ENCODE measurements at regions not wholly inside any gene's neighbourhood (a gene's known extent, or its start where the extent isn't known, plus 50 kb on each side); places are given as distances from the start of the nearest gene placed in this dataset.

DNA sequence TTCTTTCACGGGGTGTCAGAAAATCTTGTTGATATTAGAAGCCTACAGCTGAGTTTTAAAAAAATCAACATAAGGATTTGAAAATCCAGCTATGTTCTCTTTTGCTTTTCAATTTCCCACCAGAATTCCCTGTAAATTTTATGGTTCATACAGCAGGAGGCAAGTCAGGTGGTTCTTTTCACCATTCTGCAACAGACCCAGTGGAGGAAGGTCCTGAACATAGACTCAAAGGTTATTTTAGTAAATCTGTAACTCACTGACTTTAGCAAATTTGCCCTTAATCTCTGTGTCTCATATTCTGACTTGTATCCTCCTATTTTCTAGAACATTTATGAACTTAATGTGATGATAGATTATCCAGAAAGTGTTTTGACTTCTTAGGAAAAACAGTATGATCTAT, 235.4 kb upstream of the E2F7 start:
- no peak for DNase-seq

DNA sequence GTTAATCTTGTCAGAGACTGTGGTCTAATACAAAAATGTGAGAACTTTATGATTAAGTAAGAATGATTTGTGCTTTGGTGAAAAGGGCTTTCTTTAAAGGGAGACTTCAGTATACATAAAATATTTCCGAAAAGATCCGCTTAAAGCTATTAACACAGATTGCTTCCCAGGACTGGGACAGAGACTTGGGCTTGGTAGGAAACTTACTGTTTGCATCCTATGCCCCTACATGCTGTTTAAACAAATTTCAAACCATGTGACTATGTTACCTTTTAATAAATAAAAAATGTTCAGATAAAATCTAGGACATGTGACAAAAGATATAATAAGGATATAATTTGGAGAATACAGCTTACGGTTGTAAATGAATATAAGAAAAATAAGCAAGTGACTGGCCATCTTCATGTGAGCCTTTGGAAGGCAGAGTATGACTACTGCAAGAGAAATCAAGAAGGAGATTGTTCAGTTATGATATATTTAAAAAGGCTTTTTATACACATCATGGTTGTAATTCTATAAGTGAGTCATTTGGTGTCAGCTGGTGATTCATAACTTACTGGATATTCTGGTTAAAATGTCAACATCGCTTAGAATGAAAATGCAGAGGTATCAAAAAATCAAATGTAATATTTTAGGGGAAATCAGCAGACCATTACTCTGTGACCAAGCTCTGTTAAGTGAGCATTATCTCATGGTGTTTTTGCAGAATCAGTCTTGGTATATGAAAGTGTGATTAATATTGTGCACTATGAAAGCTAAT, 234.7 kb upstream of the E2F7 start:
- DNase-seq, result no peak

DNA sequence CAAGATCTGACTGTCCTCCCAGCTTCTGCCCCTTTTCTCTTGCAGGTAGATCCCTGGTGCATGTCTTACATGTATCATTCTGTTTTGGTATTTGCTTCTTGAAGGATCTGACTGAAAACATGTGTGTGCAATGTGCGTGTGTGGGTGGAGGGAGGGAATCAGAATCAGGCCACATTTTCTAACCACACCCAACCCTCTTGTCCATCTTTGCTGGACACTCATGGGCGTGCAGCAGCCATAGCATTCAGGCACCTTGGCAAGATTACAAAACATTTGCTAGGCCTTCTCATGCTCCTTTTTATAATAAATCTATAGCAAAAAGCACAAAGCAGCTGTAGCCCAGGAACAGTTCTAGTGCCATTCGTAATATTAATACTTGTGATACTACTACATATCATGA, 233.6 kb upstream of the E2F7 start:
- DNase-seq, result no peak

DNA sequence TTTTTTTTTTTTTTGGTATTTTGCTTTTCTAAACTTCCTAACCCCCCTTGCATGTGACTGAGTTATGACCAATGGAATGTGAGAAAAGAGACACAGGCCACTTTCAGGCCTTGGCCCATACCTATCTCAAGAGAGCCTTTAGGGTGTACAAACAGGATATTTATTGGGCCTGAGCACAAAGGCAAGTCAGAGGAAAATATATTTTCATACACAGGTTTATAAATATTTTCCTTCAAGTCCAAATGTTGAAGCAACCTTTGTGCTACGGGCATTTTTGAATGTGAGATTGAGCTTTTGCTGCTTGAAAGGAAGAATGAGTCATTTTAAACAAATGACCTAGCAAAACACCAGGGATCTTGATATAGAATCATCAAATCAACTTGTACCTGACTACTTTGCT, 228.6 kb upstream of the E2F7 start:
- no peak for DNase-seq

DNA sequence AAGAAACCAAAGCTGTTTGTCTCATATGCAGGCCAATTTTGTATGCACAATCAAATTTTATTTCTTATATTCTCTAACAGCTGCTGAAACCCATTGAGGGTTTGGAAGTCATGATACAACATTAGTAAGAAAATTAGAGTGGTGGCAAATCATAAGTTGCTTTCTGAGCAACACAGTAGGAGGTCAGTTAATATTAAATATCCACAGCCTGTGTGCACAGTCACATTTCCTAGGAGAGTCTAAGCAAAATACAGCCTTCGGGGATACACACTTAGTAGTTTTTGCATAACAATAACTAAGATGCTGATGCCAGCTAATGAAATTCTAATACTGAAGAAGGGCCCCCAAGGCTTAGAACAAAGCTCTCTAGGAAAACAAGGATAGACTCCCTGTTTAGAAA, 209.6 kb upstream of the E2F7 start:
- no peak for DNase-seq

DNA sequence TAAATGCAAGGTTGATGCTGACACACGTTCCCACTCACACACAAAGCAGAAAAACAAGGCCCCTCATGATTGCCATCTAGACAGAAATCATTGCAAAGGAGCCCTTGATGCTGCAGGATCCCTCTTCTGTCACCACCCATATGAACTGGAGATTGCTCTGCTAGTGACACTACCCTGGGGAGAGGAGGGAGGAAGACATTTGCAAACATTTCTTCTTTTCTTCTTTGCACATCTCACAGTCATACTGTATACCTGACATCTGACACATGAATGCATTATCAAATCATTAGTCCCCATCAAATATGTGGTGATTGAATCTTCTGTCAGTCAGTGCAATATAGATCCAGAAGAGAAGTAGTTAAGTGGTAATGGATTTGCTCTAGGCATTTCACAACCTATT, 208.5 kb upstream of the E2F7 start:
- no peak for DNase-seq

DNA sequence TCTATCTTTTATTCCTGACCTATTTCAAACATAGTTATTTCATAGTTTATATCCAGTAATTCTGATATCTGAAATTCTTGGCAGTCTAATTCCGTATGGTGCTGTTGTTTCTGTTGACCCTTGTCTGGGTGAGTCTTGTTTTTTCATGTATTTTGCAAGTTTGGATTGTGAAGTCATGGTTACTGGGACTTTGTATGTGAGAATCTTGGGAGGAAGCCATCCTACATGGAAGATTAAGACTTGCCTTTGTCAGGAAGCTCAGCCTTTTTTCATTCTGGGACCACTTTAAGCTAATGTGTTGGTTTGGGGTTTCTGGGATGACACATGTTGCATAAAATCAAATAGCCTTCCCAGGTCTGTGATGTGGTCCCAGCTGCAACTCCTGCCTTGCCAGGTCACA, 191.6 kb upstream of the E2F7 start:
- peak in 2 of 58 donors; percentile 1 to 4 for DNase-seq

DNA sequence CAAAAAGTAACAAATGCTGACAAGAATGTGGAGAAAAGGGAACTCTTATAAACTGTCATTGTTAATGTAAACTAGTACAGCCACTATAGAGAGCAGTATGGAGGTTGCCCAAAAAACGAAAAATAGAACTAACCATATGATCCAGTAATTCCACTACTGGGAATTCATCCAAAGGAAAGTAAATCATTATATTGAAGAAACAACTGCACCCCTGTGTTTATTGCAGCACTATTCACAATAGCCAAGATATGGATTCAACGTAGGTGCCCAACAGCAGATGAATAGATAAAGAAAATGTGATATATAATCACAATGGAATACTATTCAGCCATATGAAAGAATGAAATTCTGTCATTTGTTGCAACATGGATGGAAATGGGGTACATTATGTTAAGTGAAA, 188.0 kb upstream of the E2F7 start:
- DNase-seq, result no peak

DNA sequence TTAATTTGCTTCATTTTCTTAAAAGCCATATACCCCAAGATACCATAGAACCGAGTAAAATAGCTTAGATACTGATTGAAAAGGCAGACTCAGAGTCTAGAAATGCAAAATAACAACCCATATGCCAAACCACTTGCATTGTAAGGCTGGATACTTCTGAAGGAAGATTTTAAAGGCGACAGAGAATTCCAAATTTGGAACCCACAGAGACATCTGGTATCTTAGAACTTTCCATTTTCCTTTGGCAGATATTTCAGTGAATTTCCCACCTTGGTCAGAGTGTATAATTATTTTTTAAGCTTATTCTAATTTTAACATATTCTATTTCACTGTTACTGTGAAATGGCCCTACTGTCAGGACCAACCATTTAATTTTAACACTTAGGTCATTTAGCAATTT, 186.4 kb upstream of the E2F7 start:
- peak in 2 of 58 donors; percentile 7 to 33 for DNase-seq

DNA sequence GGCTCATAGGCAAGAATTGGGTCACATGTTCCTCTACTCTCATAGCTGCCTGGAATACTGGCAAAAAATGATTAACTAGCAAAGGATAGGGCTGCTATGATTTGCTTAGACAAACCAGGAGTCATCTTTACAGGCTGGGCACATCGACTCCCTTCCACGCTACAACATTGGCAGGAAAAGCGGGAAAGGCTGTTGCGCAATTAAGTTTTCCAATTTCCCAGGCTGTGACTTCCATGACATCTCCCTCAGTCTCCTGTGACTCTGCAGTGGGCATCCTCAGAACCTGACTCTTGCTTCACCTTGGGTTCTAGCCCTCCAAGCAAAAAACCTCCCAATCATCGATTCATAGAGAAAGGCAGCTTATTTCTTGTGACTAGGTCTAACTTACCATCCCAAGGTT, 184.5 kb upstream of the E2F7 start:
- no peak for DNase-seq

DNA sequence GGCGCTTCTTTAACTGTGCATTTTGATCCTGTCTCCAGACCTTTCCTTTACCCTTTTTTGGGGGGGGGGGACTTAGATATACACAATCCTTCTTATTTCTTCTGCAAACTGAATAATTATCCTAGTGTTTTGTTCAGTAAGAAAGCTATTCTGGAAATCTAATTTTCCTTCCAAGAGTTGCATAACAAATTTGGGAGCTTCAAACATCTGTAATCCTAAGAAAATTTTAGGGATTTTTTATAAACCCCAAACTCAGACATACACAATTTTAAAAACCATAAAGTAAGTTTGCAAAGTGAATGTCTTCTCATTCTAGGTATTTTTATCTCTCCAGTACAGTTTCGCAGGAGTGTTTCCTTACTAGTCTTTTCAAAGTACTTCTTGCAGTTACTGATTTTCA, 182.7 kb upstream of the E2F7 start:
- peak in 2 of 58 donors; percentile 14 to 31 for DNase-seq

DNA sequence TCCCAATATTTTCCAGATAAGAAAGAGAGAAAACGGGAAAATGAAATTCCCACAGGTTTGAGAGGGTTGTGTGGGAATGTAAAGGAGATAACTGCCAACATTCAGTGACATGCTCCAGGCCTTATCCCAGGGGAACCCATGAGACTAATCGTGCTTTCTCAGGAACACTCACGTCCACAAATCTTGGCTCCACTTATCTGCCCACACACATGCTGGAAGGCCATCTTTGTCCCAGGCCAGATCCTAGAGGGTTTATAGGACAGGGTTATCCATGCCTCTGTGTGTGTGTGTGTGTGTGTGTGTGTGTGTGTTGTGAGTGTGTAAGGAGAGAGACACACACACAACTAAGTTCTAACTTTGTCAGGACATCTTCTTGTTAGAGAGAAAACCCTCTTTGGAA, 182.2 kb upstream of the E2F7 start:
- no peak for DNase-seq

DNA sequence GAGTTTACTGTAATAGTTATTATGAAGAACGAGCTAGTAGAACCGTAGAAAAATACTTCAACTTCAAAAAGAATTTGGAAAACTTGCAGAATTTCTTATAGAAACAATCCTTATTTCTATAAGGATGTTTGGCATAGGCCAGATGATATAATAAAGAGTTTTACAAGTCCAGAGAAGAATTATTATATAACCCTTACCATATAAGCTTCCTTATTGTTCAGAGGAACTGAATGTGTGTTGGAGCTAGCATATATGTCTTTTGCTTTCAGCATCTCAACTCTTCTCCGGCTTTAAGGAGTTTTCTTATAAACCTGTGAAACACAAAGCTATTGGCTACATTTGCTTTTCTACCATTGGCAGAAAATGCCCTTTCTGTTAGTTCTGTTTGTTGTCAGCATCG, 178.0 kb upstream of the E2F7 start:
- no peak for DNase-seq

DNA sequence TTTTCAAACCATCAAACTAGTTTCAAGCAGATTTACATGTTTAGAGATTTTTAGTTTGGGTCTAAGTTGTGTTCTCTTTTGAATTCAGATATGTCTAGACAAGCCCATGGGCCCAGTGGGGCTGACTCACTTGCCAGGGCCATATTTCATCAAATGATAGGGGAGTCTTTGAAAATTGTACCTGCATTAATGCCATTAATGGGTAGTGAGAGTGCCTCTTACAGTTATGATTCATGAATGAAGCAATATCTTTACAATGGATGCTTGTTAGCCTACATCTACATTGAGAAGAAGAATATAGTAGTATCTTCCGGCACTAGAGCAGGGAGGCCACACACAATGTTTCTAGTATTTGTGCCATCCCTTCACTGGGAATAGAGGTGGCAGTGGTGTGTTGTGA, 174.2 kb upstream of the E2F7 start:
- DNase-seq, result no peak

DNA sequence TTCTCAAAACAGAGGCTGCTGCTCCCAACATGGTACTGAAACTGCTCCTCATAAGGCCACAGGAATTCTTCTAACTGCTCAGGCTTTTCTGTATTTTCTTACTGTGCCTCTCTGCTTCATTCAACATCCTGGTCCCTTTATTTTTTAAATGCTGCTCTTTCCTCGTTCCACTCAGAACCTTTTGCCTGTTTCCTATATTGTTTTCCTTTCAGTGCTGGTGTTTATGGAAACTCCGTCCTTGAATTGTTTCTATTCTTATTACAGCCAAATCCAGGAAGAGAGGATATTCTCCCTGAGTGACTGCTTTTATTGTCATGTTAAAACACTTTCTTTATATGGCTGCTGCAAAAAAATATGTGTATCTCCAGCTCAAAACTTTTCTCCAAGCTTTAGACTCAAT, 173.0 kb upstream of the E2F7 start:
- DNase-seq, result no peak

DNA sequence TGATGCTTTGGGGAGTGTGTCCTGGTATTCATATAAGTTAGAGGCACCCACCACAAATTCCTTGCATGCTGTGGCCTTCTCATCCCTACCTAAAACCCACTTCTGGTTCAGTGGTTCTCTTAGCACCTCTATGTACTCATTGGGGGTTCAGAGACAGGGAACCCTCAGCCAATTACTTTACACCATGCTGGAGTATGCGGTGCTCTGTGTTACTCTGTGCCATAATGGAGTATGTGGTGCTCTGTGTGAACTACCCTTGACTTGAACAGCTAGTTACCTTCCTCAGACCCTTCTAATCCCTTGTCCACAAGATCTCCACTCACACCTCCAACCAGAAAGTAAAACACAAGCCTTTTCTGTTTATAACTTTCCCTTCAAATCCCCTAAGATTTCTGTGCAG, 172.5 kb upstream of the E2F7 start:
- DNase-seq, result no peak

DNA sequence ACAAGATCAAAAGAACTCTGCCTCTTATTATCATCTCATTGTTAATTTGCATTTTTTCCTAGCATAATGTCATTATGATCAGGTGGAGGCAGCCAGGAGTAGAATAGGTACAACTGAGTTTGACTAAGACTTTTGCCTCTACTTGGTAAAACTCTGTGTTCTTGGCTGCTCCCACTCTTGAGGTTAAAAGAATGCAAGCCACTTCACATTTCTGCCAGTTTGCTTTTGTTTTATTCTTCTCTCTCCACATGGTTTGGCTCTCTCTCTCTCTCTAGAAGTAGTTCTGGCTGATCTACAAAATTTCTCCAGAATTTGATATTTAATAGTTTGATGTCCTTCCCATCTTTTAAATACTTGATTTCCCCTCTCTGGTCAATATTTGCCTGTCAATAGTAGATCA, 170.7 kb upstream of the E2F7 start:
- no peak for DNase-seq

DNA sequence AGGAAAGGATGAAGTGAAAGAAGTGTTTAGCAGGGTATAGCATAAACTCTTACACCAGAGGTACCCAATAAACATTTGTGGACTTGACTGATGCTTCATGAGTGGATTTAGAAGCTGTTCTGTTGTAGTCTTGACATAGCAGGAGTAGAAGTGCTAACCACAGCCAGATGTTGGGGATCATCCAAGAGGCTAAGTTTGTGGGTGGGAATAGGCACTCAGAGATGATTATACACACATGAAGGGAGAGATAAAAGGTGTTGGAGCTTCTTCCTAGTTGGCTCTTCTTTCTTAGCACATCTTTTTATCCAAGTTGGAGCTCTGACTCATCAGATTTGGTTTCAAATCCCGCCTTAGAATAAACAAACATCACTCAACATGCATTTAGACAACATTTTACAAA, 166.7 kb upstream of the E2F7 start:
- no peak for DNase-seq

DNA sequence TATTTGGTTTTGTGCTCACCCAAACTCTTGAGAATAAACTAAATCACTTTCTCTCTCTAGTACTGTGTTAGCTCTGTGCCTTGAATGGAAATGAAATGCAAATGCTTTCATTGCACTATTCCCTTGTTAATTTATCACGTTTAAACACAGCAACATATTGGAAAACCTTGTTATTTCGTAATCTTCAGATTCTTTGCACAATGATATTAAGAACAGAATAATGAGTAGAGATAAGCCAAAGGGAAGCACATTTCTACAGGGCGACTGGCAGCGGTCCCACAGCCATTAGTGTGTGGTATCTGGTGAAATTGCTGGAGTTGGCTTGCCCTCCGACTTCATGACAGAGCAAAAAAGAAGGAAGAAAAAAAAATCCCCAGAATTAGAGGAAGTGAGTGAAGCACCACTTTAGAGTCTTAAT, 166.1 kb upstream of the E2F7 start:
- DNase-seq, result peak in 2 of 58 donors; percentile 1 to 2

DNA sequence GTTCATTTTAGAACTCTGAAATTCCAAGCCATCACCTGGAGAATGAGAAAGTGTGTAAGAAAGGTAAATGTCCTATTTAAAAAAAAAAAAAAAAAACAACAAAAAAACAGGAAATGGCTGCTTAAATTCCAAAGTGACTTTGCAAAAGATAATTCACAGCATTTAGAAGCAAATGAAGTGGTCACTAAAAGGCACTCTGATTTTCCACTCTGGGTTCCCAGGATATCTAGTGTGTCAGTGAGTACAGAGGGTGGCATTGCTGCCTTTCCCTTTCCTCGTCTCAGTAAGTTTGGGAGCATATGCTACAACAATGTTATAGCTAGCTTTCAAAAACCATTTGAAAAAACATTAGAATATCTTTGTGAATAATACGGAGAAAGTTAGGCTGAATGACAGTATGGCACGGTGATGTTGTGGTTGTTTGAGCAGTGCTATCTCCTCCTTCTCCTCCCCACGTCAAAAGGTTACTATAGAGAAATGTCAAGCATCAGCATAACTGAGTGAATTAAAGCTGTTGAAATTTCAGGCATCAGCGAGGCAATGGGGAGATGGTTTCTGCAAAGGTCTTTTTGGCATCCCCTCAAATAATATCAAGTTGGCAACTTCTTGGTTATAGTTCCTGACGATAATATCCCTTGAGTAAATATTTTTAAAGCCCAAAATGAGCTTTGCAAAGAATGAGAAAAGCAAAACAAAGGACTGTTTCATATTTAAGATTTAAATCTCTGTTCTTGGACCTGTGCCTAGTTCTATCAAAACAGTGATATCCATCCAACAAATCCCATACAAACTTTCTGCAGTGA, 164.5 kb upstream of the E2F7 start:
- no peak for DNase-seq

DNA sequence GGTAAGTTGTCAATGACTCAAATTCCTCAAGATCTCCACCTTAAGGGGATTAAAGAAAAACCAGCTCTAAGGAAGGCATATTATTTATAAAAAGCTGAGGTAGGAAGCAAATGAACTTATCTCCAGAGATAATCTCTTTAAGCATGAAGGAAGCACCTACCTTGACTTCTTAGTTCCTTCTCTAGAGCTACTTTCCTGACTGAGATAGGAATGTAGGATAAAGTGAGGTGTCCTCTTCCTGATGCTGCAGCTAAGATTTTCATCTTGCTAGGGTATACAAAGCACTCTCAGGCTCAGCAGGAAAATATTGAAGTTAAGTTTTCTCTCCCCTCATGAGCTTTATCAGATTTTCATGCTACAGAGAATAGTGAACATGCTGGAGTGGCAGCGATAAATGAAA, 163.0 kb upstream of the E2F7 start:
- DNase-seq, result no peak

DNA sequence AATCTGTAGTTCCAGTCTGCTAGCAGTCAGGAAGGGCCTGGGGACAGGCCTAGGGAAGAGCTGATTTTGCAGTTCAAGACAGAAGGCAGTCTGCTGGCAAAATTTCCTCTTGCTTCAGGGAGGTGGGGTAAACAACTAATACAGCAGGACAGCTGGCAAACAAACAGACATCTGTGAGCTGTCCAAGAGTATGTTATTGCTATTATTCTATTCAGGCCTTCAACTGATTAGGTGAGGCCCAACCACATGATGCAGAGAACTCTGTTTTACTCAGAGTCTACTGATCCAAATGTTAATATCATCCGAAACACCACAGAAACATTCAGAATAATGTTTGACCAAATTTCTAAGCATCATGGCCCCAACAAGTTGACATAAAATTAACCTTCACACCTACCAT, 161.0 kb upstream of the E2F7 start:
- DNase-seq, result no peak

DNA sequence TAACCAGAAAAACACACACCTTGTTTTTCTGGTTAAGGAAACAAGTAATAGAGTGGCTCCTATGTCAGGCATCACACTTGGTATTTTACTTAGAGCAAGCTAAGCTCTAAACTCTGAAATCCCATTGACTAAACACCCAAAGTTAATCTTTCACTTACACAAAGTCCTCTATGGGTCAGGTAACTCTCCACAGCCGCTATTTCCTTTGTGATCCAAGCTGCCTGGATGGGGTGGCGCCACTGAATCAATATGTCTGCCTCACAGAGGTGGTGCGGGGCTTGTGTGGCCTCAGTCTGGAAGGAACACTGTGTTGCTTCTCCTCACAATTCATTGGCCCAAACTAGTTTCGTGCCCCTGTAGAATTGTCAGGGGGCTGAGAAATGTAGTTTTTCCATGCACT, 160.0 kb upstream of the E2F7 start:
- DNase-seq, result no peak
